ENCODE measurements at regions not wholly inside any gene's neighbourhood (a gene's known extent, or its start where the extent isn't known, plus 50 kb on each side); places are given as distances from the start of the nearest gene placed in this dataset.

DNA sequence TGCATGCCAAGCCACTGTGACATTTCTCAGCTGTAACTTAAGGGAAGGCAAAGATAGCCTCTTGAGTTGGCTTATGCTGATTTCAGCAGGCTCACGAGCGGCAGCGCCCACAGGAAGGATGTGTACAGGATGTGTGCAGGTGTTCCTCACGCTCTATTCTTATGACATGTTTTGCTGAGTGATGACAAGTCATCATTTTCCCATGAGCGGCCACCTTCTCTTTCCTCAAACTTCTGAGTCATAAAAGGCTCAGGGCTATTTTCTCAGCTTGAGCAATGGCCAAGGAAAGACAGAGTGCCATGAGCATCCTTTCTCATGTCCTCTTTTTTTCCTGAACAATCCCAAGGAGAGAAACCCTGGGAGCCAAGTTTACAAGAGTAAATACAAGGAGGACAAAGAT lies 365.9 kb downstream of the PLK2 start:
- TF ChIP-seq, protein P1, sequence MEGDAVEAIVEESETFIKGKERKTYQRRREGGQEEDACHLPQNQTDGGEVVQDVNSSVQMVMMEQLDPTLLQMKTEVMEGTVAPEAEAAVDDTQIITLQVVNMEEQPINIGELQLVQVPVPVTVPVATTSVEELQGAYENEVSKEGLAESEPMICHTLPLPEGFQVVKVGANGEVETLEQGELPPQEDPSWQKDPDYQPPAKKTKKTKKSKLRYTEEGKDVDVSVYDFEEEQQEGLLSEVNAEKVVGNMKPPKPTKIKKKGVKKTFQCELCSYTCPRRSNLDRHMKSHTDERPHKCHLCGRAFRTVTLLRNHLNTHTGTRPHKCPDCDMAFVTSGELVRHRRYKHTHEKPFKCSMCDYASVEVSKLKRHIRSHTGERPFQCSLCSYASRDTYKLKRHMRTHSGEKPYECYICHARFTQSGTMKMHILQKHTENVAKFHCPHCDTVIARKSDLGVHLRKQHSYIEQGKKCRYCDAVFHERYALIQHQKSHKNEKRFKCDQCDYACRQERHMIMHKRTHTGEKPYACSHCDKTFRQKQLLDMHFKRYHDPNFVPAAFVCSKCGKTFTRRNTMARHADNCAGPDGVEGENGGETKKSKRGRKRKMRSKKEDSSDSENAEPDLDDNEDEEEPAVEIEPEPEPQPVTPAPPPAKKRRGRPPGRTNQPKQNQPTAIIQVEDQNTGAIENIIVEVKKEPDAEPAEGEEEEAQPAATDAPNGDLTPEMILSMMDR (optimal IDR thresholded peaks at IDR 0.05 in 1 of 3, IDR thresholded peaks at IDR 0.05 in 1 of 3, conservative IDR thresholded peaks at IDR 0.05 in 1 of 3; ENCODE audit: extremely low read depth in 1 of 3, insufficient read depth in 2 of 3, low read length in 3 of 3): no peak
- TF ChIP-seq EZH2 (IDR thresholded peaks at IDR 0.05; ENCODE audit: low read length): no peak
